ENCODE measurements at regions not wholly inside any gene's neighbourhood (a gene's known extent, or its start where the extent isn't known, plus 50 kb on each side); places are given as distances from the start of the nearest gene placed in this dataset.

DNA sequence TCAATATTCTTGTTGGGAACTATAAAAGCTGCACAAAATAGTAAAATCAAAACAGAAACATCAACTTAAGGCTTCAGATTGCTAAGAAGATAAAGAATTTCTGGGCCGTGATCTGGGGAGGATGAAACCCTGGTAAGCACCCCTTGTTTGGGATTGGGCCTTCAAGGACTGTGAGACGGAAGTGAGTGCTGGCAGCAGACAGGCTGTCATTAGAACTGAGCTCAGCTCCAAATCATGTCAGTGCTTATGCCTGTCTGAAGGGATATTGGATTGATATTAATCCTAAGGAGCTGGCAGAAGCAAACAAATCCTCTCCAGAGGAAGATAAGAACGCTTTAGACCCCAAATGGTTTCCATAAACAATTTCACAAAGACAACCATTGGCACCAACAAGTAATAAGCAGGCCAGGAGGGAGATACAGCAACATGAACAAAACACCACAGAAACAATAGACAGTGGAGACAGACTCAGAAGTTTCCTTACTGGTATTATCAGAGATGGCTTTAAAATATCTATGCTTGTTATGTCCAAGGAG, 72.6 kb upstream of the CTXND1 start:
- TF ChIP-seq, protein P1, sequence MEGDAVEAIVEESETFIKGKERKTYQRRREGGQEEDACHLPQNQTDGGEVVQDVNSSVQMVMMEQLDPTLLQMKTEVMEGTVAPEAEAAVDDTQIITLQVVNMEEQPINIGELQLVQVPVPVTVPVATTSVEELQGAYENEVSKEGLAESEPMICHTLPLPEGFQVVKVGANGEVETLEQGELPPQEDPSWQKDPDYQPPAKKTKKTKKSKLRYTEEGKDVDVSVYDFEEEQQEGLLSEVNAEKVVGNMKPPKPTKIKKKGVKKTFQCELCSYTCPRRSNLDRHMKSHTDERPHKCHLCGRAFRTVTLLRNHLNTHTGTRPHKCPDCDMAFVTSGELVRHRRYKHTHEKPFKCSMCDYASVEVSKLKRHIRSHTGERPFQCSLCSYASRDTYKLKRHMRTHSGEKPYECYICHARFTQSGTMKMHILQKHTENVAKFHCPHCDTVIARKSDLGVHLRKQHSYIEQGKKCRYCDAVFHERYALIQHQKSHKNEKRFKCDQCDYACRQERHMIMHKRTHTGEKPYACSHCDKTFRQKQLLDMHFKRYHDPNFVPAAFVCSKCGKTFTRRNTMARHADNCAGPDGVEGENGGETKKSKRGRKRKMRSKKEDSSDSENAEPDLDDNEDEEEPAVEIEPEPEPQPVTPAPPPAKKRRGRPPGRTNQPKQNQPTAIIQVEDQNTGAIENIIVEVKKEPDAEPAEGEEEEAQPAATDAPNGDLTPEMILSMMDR (IDR thresholded peaks at IDR 0.05; ENCODE audit: borderline replicate concordance, extremely low read depth, low read length, poor library complexity, severe bottlenecking), result no peak
- TF ChIP-seq EZH2 (IDR thresholded peaks at IDR 0.05; ENCODE audit: borderline replicate concordance, low read depth, low read length, severe bottlenecking), result no peak
